GM12865 (cell line): ENCODE measurements at regions not wholly inside any gene's neighbourhood (a gene's known extent, or its start where the extent isn't known, plus 50 kb on each side); places are given as distances from the start of the nearest gene placed in this dataset.
"Not testable (repeated sequence)": the region's sequence is repeated elsewhere in the genome, so short reads cannot be mapped to it uniquely, and the experiment has no call there.

Experiments used
- DNase-seq: peaks from one replicate; pipeline ENCODE4 v3.0.0; 2010; ENCODE audit warnings: low read depth
- H3K4me3 ChIP-seq: 2 replicates; pipeline ENCODE4 v1.5.1; 2011; ENCODE audit warnings: mild to moderate bottlenecking, low read depth, low read length, control low read depth
- TF ChIP-seq, protein P1 (sequence below): IDR thresholded peaks from 2 replicates; pipeline ENCODE4 v1.5.1; 2011; ENCODE audit warnings: low read length, control low read depth, low read depth, inconsistent platforms; ENCODE audit not compliant: insufficient read depth; ENCODE audit errors: missing control alignments

DNA sequence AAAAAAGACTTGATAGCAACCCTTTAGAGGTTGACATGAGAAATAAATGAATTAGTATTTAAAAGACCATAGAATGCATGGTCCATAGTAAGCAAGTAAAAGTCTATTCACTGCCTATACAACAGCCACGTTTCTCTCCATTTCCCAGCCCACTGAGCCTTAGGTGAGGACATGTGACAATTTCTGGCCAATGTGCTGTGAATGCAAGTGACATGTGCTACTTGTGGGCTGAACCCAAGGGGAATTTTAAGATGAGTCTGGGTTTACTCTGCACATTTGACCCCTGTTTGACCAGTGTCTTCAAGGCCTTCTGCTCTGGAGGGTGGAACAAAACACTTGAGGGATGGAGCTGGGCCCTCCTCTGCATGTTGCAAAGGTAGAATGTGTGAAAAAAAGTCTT is 384.4 kb upstream of the KLF6 start:
- TF ChIP-seq, protein P1, sequence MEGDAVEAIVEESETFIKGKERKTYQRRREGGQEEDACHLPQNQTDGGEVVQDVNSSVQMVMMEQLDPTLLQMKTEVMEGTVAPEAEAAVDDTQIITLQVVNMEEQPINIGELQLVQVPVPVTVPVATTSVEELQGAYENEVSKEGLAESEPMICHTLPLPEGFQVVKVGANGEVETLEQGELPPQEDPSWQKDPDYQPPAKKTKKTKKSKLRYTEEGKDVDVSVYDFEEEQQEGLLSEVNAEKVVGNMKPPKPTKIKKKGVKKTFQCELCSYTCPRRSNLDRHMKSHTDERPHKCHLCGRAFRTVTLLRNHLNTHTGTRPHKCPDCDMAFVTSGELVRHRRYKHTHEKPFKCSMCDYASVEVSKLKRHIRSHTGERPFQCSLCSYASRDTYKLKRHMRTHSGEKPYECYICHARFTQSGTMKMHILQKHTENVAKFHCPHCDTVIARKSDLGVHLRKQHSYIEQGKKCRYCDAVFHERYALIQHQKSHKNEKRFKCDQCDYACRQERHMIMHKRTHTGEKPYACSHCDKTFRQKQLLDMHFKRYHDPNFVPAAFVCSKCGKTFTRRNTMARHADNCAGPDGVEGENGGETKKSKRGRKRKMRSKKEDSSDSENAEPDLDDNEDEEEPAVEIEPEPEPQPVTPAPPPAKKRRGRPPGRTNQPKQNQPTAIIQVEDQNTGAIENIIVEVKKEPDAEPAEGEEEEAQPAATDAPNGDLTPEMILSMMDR: no peak
- no peak overlapping the region for H3K4me3 ChIP-seq
- DNase-seq: no peak

DNA sequence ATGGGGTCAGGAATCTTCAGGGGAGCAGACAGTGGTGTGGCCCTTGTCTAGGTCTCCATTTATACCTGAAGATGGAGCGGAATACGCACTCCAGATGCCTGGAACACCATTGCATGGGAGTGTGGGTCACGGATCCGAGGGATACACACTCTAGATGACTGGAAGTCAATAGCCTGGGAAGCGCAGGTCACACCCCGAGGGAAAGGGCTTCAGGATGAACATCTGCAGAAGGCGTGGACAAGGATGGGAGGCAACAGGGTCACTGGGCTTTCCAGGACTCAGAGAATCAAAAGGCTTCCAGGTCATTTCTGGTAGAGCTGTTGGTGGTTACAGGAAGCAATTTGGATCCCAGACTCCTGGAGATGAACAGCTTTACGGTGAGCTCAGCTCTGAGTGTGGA is 382.2 kb upstream of the KLF6 start:
- TF ChIP-seq, protein P1: no peak
- no peak for DNase-seq
- no peak overlapping the region for H3K4me3 ChIP-seq

DNA sequence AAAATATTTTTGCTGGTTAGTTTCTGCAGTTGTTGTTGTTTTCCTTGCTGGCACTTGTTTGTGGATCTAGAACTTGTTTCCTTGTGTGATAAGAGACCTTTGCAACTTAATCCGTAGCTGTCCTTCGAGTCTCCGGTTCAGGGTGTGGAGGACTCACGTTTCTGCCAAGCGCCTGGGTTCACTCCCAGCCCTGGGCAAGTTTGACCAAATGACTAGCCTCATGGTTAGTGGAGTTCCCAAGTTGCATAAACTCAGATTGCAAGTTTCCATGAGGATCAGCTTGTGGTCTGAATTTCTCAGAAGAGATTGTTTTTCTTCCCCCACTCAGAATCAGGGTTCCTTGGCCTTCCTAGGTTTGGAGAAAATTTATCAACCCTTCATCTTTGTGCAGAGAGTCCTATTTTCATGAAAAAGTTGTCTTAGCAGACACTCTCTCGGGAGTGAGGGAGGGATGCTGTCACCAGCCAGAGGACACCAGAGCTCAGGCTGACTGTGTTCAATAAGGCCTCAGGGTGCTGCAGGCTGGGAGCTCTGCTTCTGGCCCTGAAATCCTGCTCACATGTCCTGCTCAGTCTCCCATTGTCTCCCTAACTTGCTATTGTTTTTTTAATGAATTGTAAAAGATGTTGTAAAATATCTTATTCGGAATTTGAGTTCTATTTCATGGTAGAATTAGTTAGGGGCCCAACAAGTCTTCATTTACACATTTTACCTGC is 377.7 kb upstream of the KLF6 start:
- TF ChIP-seq, protein P1: no peak
- DNase-seq: no peak
- H3K4me3 ChIP-seq: no peak overlapping the region

DNA sequence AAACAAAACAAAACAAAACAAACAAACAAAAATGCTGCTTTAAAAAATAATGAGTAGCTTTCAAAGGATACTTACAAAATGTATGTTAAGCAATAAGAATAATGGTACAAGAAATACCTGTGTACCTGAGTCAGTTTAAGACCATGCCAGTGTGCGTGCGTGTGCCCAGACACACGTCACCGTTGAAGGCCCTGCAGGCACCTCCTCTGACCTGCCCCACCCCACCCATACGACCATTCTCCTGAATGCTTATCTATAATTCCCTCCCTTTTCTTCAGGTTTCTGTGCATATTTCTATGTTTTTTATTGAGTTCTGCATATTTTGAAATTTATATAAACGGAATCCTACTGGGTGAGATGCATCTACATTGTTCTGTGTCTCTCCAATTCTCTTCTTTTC is 374.2 kb upstream of the KLF6 start:
- no peak overlapping the region for H3K4me3 ChIP-seq
- TF ChIP-seq, protein P1: no peak
- DNase-seq: no peak

DNA sequence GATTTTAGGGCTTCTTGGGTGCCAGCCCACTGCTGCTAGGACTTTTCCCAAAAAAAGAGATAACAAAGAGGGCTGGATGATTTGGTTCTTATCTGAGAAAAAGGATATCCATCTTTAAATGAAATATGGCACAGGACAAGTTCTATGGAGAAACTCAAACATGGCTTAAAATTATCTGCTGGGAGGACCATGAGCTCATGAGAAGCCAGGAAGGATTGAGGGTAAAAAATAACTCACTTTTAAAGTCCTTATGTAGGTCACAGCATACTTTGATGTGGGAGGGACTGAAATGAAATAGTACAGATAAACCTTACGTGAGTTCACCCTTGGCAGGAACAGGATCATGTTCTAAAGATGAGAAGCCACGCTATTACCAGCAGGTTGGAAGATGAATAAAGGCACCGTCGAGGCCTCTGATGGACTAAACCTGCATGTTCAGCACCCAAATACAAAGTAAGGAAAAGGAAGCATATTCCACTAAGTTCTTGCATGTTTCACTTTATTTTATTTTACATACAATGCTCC is 369.2 kb upstream of the KLF6 start:
- TF ChIP-seq, protein P1: no peak
- no peak for DNase-seq
- H3K4me3 ChIP-seq: no peak overlapping the region

DNA sequence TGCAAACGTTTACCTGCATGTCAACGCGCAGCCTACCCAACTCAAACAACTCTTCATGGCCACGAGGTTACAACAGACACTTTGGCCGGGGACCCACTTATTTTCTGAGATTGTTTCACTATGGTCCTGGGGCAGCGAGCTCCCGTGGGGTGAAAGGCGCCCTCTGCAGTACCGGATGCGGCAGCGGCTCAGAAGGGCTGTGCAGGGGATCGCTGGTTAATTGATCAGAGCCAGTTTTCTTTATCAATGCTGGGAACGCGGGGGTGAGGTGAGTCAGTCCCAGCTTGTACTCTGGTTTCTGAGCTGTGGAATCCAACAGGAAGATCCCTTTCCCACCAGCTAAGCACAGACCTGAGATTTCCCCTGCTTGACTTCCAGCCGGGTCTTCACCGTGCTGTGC is 366.5 kb upstream of the KLF6 start:
- no peak overlapping the region for H3K4me3 ChIP-seq
- TF ChIP-seq, protein P1: no peak
- DNase-seq: no peak

DNA sequence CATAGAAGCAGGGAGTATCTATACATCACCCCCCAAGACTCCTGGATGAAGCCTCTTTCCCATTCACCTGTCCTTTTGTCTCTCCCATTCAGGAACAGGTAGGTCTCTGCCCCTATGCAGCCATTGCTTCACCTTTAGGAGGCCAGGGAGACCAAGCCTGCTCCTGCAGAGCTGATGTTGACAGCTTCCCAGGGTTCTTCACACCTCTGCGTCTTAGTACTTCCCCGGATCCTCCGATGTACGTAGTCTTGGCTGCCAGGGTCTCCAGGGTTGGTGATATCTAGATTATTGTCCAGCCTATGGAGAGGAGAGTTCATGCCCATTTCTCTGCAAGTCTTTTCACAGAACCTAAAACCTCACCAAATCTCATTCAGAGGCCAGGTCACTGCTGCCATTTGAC is 365.7 kb upstream of the KLF6 start:
- TF ChIP-seq, protein P1: no peak
- no peak overlapping the region for H3K4me3 ChIP-seq
- no peak for DNase-seq

DNA sequence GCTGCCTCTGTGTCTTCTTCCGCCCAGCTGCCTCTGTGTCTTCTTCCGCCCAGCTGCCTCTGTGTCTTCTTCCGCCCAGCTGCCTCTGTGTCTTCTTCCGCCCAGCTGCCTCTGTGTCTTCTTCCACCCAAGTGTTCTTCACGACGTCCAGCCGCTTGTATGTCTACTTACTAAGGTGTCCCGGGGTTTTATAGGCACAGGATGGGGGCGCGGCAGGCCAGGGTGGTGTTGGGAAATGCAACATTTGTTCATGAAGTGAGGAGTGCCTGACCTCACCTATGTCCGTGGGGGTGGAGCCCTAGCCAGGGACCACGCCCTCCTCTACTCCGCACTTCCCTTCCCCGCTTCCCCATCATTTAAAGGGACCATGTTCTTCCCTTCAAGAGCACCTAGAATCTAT is 364.5 kb upstream of the KLF6 start:
- H3K4me3 ChIP-seq, DNase-seq: not testable (repeated sequence)
